GM23338 (cell line): ENCODE measurements at regions not wholly inside any gene's neighbourhood (a gene's known extent, or its start where the extent isn't known, plus 50 kb on each side); places are given as distances from the start of the nearest gene placed in this dataset.

Experiments used
- ATAC-seq: fragments of 200-7000 bp; cut with Tn5 transposase; 3 replicates; pipeline ENCODE4 v1.9.1; 2020
- DNase-seq: peaks from one replicate; pipeline ENCODE4 v3.0.0-alpha.2; 2015; ENCODE audit warnings: low spot score
- H2AFZ ChIP-seq: fragments of 200-600 bp; sonication (generic); 2 replicates; pipeline ENCODE4 v1.8.0; 2016; ENCODE audit warnings: antibody characterized with exemption, mild to moderate bottlenecking, moderate library complexity
- H3F3A ChIP-seq: fragments of 200-600 bp; sonication (generic); replicated peaks from 2 replicates; pipeline ENCODE4 v1.8.0; 2017; ENCODE audit warnings: antibody characterized with exemption, mixed run types, low read depth
- H3K27ac ChIP-seq: fragments of 200-600 bp; sonication (generic); 2 replicates; pipeline ENCODE4 v1.6.1; 2016; ENCODE audit warnings: low read depth
- H3K27me3 ChIP-seq: fragments of 200-600 bp; sonication (generic); 2 replicates; pipeline ENCODE4 v1.8.0; 2016; ENCODE audit warnings: mild to moderate bottlenecking, mixed run types, moderate library complexity; ENCODE audit not compliant: insufficient read depth
- H3K36me3 ChIP-seq: fragments of 200-600 bp; sonication (generic); 2 replicates; pipeline ENCODE4 v1.8.0; 2016; ENCODE audit warnings: mild to moderate bottlenecking; ENCODE audit not compliant: insufficient read depth
- H3K4me1 ChIP-seq: fragments of 200-600 bp; sonication (generic); 2 replicates; pipeline ENCODE4 v1.8.0; 2016; ENCODE audit warnings: mild to moderate bottlenecking, moderate library complexity; ENCODE audit not compliant: insufficient read depth
- H3K4me2 ChIP-seq: fragments of 200-600 bp; sonication (generic); 2 replicates; pipeline ENCODE4 v1.7.1; 2017; ENCODE audit warnings: mixed run types
- H3K4me3 ChIP-seq: fragments of 200-600 bp; sonication (generic); 2 replicates; pipeline ENCODE4 v1.6.1; 2016; ENCODE audit warnings: mixed run types
- H3K79me2 ChIP-seq: fragments of 200-600 bp; sonication (generic); replicated peaks from 2 replicates; pipeline ENCODE4 v1.8.0; 2017; ENCODE audit warnings: mild to moderate bottlenecking; ENCODE audit not compliant: insufficient read depth
- H3K9me2 ChIP-seq: fragments of 200-600 bp; sonication (generic); 2 replicates; pipeline ENCODE4 v1.8.0; 2017; ENCODE audit not compliant: insufficient read depth
- H4K20me1 ChIP-seq: fragments of 200-600 bp; sonication (generic); replicated peaks from 2 replicates; pipeline ENCODE4 v1.8.0; 2017; ENCODE audit warnings: mild to moderate bottlenecking; ENCODE audit not compliant: insufficient read depth
- H3K27ac Mint-ChIP-seq: 2 replicates; pipeline ENCODE4 v1.8.0; 2020; ENCODE audit warnings: inconsistent platforms, mild to moderate bottlenecking, moderate library complexity, mixed read lengths
- H3K27me3 Mint-ChIP-seq: 3 replicates; pipeline ENCODE4 v1.8.0; 2022; ENCODE audit warnings: low read depth, mild to moderate bottlenecking, moderate library complexity, mixed read lengths, inconsistent platforms; ENCODE audit not compliant: insufficient read depth, poor library complexity
- H3K36me3 Mint-ChIP-seq: 3 replicates; pipeline ENCODE4 v1.8.0; 2021; ENCODE audit warnings: low read depth, mild to moderate bottlenecking, inconsistent platforms, moderate library complexity, mixed read lengths
- H3K4me1 Mint-ChIP-seq: 3 replicates; pipeline ENCODE4 v1.8.0; 2020; ENCODE audit warnings: mild to moderate bottlenecking, inconsistent platforms, mixed read lengths
- H3K4me3 Mint-ChIP-seq: 3 replicates; pipeline ENCODE4 v1.8.0; 2021; ENCODE audit warnings: moderate library complexity, mild to moderate bottlenecking, inconsistent platforms, mixed read lengths
- H3K9me3 Mint-ChIP-seq: 3 replicates; pipeline ENCODE4 v1.8.0; 2020; ENCODE audit warnings: moderate library complexity, mild to moderate bottlenecking, inconsistent platforms, mixed read lengths
- CREB1 ChIP-seq: fragments of 250-450 bp; sonication (Bioruptor Pico); IDR thresholded peaks from 2 replicates; pipeline ENCODE4 v1.5.0; 2020; ENCODE audit warnings: low read depth, mild to moderate bottlenecking, moderate library complexity
- EZH2 ChIP-seq: fragments of 200-600 bp; sonication (generic); IDR thresholded peaks from one replicate; pipeline ENCODE4 v1.8.0; 2017; ENCODE audit warnings: antibody characterized with exemption, mild to moderate bottlenecking, low read depth; ENCODE audit not compliant: unreplicated experiment
- EZH2phosphoT487 ChIP-seq: fragments of 200-600 bp; sonication (generic); IDR thresholded peaks from one replicate; pipeline ENCODE4 v1.8.1; 2018; ENCODE audit warnings: antibody characterized with exemption; ENCODE audit not compliant: unreplicated experiment
- JUNB ChIP-seq: IDR thresholded peaks from one replicate; pipeline ENCODE4 v1.6.1; 2016; ENCODE audit warnings: antibody characterized with exemption; ENCODE audit not compliant: unreplicated experiment
- NANOG ChIP-seq: IDR thresholded peaks from 2 replicates; pipeline ENCODE4 v1.6.1; 2016; ENCODE audit warnings: antibody characterized with exemption, borderline replicate concordance
- POLR2AphosphoS5 ChIP-seq: IDR thresholded peaks from 2 replicates; pipeline ENCODE4 v1.6.1; 2016; ENCODE audit warnings: antibody characterized with exemption, low read depth
- STAT1 ChIP-seq: IDR thresholded peaks from one replicate; pipeline ENCODE4 v1.6.1; 2016; ENCODE audit warnings: antibody characterized with exemption; ENCODE audit not compliant: unreplicated experiment
- ZNF114 ChIP-seq: fragments of 250-450 bp; sonication (Bioruptor Pico); IDR thresholded peaks from 2 replicates; pipeline ENCODE4 v1.5.0; 2020; ENCODE audit warnings: mild to moderate bottlenecking, moderate library complexity
- ZNF331 ChIP-seq: fragments of 250-450 bp; sonication (Bioruptor Pico); IDR thresholded peaks from 2 replicates; pipeline ENCODE4 v1.5.0; 2020; ENCODE audit warnings: low read depth, mild to moderate bottlenecking, moderate library complexity
- TF ChIP-seq, protein P1 (sequence below): IDR thresholded peaks from 2 replicates; pipeline ENCODE4 v1.6.1; 2016; ENCODE audit warnings: antibody characterized with exemption
- TF ChIP-seq, protein P2 (sequence below): IDR thresholded peaks from one replicate; pipeline ENCODE4 v1.6.1; 2018; ENCODE audit warnings: antibody characterized with exemption; ENCODE audit not compliant: unreplicated experiment
- TF ChIP-seq, protein P3 (sequence below), 2 experiments: fragments of 200-600 bp in 1 of 2; sonication (generic) in 1 of 2; conservative IDR thresholded peaks; 2 replicates each; pipeline versions ENCODE4 v1.5.1 to v1.6.1; 2016 to 2017; ENCODE audit warnings: antibody characterized with exemption in 2 of 2, low read depth in 2 of 2, mild to moderate bottlenecking in 2 of 2, moderate library complexity in 1 of 2
- TF ChIP-seq, protein P4 (sequence below): fragments of 250-450 bp; sonication (Bioruptor Pico); IDR thresholded peaks from 2 replicates; pipeline ENCODE4 v1.5.0; 2020; ENCODE audit warnings: mild to moderate bottlenecking, moderate library complexity

DNA sequence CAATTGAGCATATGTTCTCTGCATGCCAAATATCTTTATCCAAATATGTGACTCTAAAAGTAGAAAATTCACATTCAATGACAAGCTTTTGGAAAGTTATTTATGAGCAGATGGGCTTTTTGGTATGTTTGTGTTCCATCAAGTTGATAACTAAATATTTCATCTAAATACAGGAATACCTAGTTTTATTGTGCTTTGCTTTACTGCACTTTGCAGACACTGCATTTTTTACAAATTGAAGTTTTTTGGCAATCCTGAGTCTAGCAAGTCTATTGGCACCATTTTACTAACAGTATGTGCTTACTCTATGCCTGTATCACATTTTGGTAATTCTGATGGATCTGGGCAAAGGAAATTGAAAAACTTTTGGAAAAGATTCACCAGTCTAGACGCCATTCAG, 133.8 kb downstream of the ATXN7L3B start:
- Histone ChIP-seq H3K27ac (no peak overlapping the region), H3K79me2 (no peaks in the 10 kb centered on the region), H4K20me1 (no peaks in the 10 kb centered on the region), H3K36me3 (no peaks in the 10 kb centered on the region), H3K27me3 (no peaks in the 10 kb centered on the region), H3F3A (no peaks in the 10 kb centered on the region), H3K4me2 (no peak overlapping the region), H3K9me2 (no peaks in the 10 kb centered on the region), H3K4me3 (no peak overlapping the region), H3K4me1 (no peaks in the 10 kb centered on the region), H2AFZ (no peak overlapping the region)
- Mint-ChIP-seq H3K27ac (no peak overlapping the region), H3K4me1 (no peaks in the 10 kb centered on the region), H3K4me3 (no peak overlapping the region), H3K9me3 (no peaks in the 10 kb centered on the region), H3K27me3 (no peaks in the 10 kb centered on the region), H3K36me3 (no peaks in the 10 kb centered on the region)
- no peak for TF ChIP-seq STAT1
- TF ChIP-seq, protein P1, sequence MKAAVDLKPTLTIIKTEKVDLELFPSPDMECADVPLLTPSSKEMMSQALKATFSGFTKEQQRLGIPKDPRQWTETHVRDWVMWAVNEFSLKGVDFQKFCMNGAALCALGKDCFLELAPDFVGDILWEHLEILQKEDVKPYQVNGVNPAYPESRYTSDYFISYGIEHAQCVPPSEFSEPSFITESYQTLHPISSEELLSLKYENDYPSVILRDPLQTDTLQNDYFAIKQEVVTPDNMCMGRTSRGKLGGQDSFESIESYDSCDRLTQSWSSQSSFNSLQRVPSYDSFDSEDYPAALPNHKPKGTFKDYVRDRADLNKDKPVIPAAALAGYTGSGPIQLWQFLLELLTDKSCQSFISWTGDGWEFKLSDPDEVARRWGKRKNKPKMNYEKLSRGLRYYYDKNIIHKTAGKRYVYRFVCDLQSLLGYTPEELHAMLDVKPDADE: no peak
- no peak for TF ChIP-seq ZNF331 (CRISPR knock-in tag)
- no peak for TF ChIP-seq CREB1
- TF ChIP-seq, protein P2, sequence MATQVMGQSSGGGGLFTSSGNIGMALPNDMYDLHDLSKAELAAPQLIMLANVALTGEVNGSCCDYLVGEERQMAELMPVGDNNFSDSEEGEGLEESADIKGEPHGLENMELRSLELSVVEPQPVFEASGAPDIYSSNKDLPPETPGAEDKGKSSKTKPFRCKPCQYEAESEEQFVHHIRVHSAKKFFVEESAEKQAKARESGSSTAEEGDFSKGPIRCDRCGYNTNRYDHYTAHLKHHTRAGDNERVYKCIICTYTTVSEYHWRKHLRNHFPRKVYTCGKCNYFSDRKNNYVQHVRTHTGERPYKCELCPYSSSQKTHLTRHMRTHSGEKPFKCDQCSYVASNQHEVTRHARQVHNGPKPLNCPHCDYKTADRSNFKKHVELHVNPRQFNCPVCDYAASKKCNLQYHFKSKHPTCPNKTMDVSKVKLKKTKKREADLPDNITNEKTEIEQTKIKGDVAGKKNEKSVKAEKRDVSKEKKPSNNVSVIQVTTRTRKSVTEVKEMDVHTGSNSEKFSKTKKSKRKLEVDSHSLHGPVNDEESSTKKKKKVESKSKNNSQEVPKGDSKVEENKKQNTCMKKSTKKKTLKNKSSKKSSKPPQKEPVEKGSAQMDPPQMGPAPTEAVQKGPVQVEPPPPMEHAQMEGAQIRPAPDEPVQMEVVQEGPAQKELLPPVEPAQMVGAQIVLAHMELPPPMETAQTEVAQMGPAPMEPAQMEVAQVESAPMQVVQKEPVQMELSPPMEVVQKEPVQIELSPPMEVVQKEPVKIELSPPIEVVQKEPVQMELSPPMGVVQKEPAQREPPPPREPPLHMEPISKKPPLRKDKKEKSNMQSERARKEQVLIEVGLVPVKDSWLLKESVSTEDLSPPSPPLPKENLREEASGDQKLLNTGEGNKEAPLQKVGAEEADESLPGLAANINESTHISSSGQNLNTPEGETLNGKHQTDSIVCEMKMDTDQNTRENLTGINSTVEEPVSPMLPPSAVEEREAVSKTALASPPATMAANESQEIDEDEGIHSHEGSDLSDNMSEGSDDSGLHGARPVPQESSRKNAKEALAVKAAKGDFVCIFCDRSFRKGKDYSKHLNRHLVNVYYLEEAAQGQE: no peak
- no peak for TF ChIP-seq EZH2phosphoT487
- TF ChIP-seq, protein P3, sequence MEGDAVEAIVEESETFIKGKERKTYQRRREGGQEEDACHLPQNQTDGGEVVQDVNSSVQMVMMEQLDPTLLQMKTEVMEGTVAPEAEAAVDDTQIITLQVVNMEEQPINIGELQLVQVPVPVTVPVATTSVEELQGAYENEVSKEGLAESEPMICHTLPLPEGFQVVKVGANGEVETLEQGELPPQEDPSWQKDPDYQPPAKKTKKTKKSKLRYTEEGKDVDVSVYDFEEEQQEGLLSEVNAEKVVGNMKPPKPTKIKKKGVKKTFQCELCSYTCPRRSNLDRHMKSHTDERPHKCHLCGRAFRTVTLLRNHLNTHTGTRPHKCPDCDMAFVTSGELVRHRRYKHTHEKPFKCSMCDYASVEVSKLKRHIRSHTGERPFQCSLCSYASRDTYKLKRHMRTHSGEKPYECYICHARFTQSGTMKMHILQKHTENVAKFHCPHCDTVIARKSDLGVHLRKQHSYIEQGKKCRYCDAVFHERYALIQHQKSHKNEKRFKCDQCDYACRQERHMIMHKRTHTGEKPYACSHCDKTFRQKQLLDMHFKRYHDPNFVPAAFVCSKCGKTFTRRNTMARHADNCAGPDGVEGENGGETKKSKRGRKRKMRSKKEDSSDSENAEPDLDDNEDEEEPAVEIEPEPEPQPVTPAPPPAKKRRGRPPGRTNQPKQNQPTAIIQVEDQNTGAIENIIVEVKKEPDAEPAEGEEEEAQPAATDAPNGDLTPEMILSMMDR (conservative IDR thresholded peaks at IDR 0.05; ENCODE audit: low read depth in 2 of 2): no peak
- no peak for TF ChIP-seq ZNF114 (CRISPR knock-in tag)
- no peak for TF ChIP-seq JUNB
- TF ChIP-seq POLR2AphosphoS5: no peak
- TF ChIP-seq, protein P4, sequence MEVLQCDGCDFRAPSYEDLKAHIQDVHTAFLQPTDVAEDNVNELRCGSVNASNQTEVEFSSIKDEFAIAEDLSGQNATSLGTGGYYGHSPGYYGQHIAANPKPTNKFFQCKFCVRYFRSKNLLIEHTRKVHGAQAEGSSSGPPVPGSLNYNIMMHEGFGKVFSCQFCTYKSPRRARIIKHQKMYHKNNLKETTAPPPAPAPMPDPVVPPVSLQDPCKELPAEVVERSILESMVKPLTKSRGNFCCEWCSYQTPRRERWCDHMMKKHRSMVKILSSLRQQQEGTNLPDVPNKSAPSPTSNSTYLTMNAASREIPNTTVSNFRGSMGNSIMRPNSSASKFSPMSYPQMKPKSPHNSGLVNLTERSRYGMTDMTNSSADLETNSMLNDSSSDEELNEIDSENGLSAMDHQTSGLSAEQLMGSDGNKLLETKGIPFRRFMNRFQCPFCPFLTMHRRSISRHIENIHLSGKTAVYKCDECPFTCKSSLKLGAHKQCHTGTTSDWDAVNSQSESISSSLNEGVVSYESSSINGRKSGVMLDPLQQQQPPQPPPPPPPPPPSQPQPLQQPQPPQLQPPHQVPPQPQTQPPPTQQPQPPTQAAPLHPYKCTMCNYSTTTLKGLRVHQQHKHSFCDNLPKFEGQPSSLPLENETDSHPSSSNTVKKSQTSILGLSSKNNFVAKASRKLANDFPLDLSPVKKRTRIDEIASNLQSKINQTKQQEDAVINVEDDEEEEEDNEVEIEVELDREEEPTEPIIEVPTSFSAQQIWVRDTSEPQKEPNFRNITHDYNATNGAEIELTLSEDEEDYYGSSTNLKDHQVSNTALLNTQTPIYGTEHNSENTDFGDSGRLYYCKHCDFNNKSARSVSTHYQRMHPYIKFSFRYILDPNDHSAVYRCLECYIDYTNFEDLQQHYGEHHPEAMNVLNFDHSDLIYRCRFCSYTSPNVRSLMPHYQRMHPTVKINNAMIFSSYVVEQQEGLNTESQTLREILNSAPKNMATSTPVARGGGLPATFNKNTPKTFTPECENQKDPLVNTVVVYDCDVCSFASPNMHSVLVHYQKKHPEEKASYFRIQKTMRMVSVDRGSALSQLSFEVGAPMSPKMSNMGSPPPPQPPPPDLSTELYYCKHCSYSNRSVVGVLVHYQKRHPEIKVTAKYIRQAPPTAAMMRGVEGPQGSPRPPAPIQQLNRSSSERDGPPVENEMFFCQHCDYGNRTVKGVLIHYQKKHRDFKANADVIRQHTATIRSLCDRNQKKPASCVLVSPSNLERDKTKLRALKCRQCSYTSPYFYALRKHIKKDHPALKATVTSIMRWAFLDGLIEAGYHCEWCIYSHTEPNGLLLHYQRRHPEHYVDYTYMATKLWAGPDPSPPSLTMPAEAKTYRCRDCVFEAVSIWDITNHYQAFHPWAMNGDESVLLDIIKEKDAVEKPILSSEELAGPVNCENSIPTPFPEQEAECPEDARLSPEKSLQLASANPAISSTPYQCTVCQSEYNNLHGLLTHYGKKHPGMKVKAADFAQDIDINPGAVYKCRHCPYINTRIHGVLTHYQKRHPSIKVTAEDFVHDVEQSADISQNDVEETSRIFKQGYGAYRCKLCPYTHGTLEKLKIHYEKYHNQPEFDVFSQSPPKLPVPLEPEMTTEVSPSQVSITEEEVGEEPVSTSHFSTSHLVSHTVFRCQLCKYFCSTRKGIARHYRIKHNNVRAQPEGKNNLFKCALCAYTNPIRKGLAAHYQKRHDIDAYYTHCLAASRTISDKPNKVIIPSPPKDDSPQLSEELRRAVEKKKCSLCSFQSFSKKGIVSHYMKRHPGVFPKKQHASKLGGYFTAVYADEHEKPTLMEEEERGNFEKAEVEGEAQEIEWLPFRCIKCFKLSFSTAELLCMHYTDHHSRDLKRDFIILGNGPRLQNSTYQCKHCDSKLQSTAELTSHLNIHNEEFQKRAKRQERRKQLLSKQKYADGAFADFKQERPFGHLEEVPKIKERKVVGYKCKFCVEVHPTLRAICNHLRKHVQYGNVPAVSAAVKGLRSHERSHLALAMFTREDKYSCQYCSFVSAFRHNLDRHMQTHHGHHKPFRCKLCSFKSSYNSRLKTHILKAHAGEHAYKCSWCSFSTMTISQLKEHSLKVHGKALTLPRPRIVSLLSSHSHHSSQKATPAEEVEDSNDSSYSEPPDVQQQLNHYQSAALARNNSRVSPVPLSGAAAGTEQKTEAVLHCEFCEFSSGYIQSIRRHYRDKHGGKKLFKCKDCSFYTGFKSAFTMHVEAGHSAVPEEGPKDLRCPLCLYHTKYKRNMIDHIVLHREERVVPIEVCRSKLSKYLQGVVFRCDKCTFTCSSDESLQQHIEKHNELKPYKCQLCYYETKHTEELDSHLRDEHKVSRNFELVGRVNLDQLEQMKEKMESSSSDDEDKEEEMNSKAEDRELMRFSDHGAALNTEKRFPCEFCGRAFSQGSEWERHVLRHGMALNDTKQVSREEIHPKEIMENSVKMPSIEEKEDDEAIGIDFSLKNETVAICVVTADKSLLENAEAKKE: no peak
- TF ChIP-seq EZH2: no peak
- no peak for TF ChIP-seq NANOG
- ATAC-seq (no peak), DNase-seq (no peak)
